HepG2 (cell line): ENCODE measurements at regions not wholly inside any gene's neighbourhood (a gene's known extent, or its start where the extent isn't known, plus 50 kb on each side); places are given as distances from the start of the nearest gene placed in this dataset.

Experiments
- ATAC-seq: fragments of 200-7000 bp; cut with Tn5 transposase; 3 replicates; pipeline ENCODE4 v1.9.1; 2020; ENCODE audit warnings: mild to moderate bottlenecking, moderate library complexity
- BruUV-seq: library from RNA; stranded (reverse); fragments of 400-500 nt; replicated peaks from 2 replicates; lab custom pipeline; 2021; lab: Mats Ljungman, UMichigan
- CTCF ChIA-PET: fragments of 300-600 bp; formaldehyde crosslinking; extraction: SDS; loops from one replicate; lab custom pipeline; 2021; ENCODE audit warnings: low total read pairs, inconsistent platforms, low intra/inter-chr PET ratio; lab: Yijun Ruan, JAX
- POLR2A ChIA-PET: fragments of 350-600 bp; sonication (Branson Sonifier 250); formaldehyde crosslinking; loops from one replicate; lab custom pipeline; 2020; ENCODE audit warnings: antibody characterized with exemption, inconsistent platforms; lab: Yijun Ruan, JAX
- DNase-seq: peaks from one replicate; pipeline ENCODE4 v3.0.0-alpha.2; 2015; ENCODE audit warnings: low spot score
- FAIRE-seq: peaks from 3 replicates; lab custom pipeline; 2011; peaks lifted over from hg19 to GRCh38; lab: Jason Lieb, UNC
- H2AFZ ChIP-seq: one replicate; pipeline ENCODE4 v1.6.1; 2011; ENCODE audit warnings: low read length, inconsistent platforms
- H3K27ac ChIP-seq: fragments of 300-600 bp; 3 replicates; pipeline ENCODE4 v1.8.0; 2011; ENCODE audit warnings: mixed run types, mild to moderate bottlenecking, mixed read lengths, low read length, inconsistent platforms; ENCODE audit not compliant: insufficient read depth; ENCODE audit errors: extremely low read length
- H3K27me3 ChIP-seq, 2 experiments: fragments of 200-600 bp in 1 of 2; 2 replicates in 1 of 2; 3 replicates in 1 of 2; pipeline versions ENCODE4 v1.6.0 to v1.8.0; 2011; ENCODE audit warnings: low read length in 2 of 2, mild to moderate bottlenecking in 2 of 2, moderate library complexity in 2 of 2, inconsistent platforms in 1 of 2; ENCODE audit not compliant: insufficient read depth in 2 of 2, control insufficient read depth in 1 of 2
- H3K36me3 ChIP-seq, 2 experiments: fragments of 200-600 bp in 1 of 2; replicated peaks in 1 of 2; 2 replicates in 1 of 2; 3 replicates in 1 of 2; pipeline versions ENCODE4 v1.5.1 to v1.8.0; 2011; ENCODE audit warnings: low read length in 2 of 2, inconsistent platforms in 1 of 2; ENCODE audit not compliant: insufficient read depth in 2 of 2, control insufficient read depth in 1 of 2
- H3K4me1 ChIP-seq: 2 replicates; pipeline ENCODE4 v1.5.1; 2012; ENCODE audit warnings: low read length, inconsistent platforms; ENCODE audit not compliant: insufficient read depth
- H3K4me2 ChIP-seq: 2 replicates; pipeline ENCODE4 v1.6.0; 2011; ENCODE audit warnings: low read depth, low read length, inconsistent platforms
- H3K4me3 ChIP-seq, 3 experiments: fragments of 200-600 bp in 1 of 3; sonication (generic), shearing (Covaris generic) in 1 of 3; replicated peaks in 1 of 3; 2 replicates each; pipeline ENCODE4 v1.5.1; 2011 to 2016; ENCODE audit warnings: low read length in 3 of 3, inconsistent platforms in 2 of 3, low read depth in 2 of 3, mild to moderate bottlenecking in 2 of 3, control low read depth in 1 of 3, mixed read lengths in 1 of 3; ENCODE audit not compliant: insufficient read depth in 1 of 3
- H3K79me2 ChIP-seq: one replicate; pipeline ENCODE4 v1.6.1; 2011; ENCODE audit warnings: low read length, inconsistent platforms; ENCODE audit not compliant: insufficient read depth
- H3K9ac ChIP-seq: 2 replicates; pipeline ENCODE4 v1.6.0; 2011; ENCODE audit warnings: mild to moderate bottlenecking, low read depth, low read length, inconsistent platforms; ENCODE audit not compliant: insufficient read depth
- H3K9me3 ChIP-seq: 2 replicates; pipeline ENCODE4 v1.5.1; 2012; ENCODE audit warnings: mild to moderate bottlenecking, low read length
- H4K20me1 ChIP-seq: 2 replicates; pipeline ENCODE4 v1.6.0; 2011; ENCODE audit warnings: inconsistent platforms, mild to moderate bottlenecking, low read length, moderate library complexity; ENCODE audit not compliant: insufficient read depth
- ARID2 ChIP-seq: sonication (generic); formaldehyde crosslinking; IDR thresholded peaks from 2 replicates; pipeline ENCODE4 v1.8.1; 2022; ENCODE audit warnings: mild to moderate bottlenecking, missing genetic modification reagents, borderline replicate concordance
- FLYWCH1 ChIP-seq: sonication (generic); formaldehyde crosslinking; IDR thresholded peaks from 2 replicates; pipeline ENCODE4 v1.8.1; 2023; ENCODE audit warnings: mild to moderate bottlenecking, missing genetic modification reagents
- ISX ChIP-seq: sonication (generic); formaldehyde crosslinking; conservative IDR thresholded peaks from 2 replicates; pipeline ENCODE4 v1.5.0; 2020; ENCODE audit warnings: missing genetic modification reagents
- MLLT10 ChIP-seq: sonication (generic); formaldehyde crosslinking; IDR thresholded peaks from 2 replicates; pipeline ENCODE4 v1.4.0; 2020; ENCODE audit warnings: missing genetic modification reagents
- NFIB ChIP-seq: sonication (generic); formaldehyde crosslinking; IDR thresholded peaks from 2 replicates; pipeline ENCODE4 v1.9.0; 2021; ENCODE audit warnings: missing genetic modification reagents, mild to moderate bottlenecking, borderline replicate concordance
- TBX2 ChIP-seq: sonication (generic); formaldehyde crosslinking; IDR thresholded peaks from 2 replicates; pipeline ENCODE4 v1.5.0; 2020; ENCODE audit warnings: missing genetic modification reagents, mild to moderate bottlenecking, borderline replicate concordance
- ZNF841 ChIP-seq: sonication (generic); formaldehyde crosslinking; IDR thresholded peaks from 2 replicates; pipeline ENCODE4 v1.8.1; 2023; ENCODE audit warnings: missing genetic modification reagents, borderline replicate concordance
- ZSCAN29 ChIP-seq: sonication (generic); formaldehyde crosslinking; conservative IDR thresholded peaks from 2 replicates; pipeline ENCODE4 v1.4.0; 2020; ENCODE audit warnings: mild to moderate bottlenecking, missing genetic modification reagents
- WGBS: methylation state at CpG from one replicate; pipeline ENCODE4 v1.1.6; 2017; ENCODE audit warnings: low lambda C conversion rate; 5-methylcytosine and 5-hydroxymethylcytosine counted together
- in situ Hi-C: cut with HindIII; loops from 2 replicates; pipeline ENCODE4 v1.10.0; 2017; ENCODE audit warnings: low pct_unique_long_range_greater_than_20kb; ENCODE audit not compliant: extremely low pct_ligation_motif_present
- intact Hi-C: fragments of 100-400 bp; cut with micrococcal nuclease; formaldehyde crosslinking; loops from one replicate; pipeline ENCODE4 v1.10.0; 2022; ENCODE audit not compliant: unreplicated experiment
- TF ChIP-seq, protein P1 (sequence below): sonication (generic); formaldehyde crosslinking; IDR thresholded peaks from 2 replicates; pipeline ENCODE4 v1.5.0; 2020; ENCODE audit warnings: missing genetic modification reagents
- TF ChIP-seq, protein P2 (sequence below): sonication (generic); formaldehyde crosslinking; IDR thresholded peaks from 2 replicates; pipeline ENCODE4 v1.4.0; 2020; ENCODE audit warnings: mild to moderate bottlenecking, low read depth, missing genetic modification reagents

DNA sequence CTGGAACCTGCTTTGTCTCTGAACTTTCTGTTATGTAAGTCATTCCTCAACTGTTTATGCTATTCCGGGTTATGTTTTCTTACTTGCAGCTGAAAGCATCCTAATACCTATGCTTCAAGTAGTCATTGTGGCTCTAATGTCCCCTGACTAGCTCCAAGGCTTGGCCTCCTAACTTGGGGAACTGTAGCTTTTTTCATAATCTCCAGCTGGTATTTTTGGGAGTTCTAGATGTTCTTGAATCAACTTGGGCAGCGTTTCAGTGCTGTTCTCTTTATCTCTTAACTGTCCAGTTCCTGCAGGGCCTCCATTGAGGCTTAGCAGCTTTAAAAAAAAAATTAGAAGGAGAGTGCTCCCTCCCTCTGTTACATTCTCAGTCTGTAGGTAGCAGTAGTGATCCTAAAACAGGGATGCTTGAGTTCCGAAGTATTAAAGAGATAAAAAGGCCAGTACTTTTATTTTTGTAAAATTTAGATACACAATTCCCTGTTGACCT, 100.0 kb upstream of the ACTBL2 start:
- intact Hi-C loops, result no loop called here
- Histone ChIP-seq H3K4me2 (no peak overlapping the region), H3K27me3 (no peaks in the 10 kb centered on the region), H3K27ac (no peak overlapping the region), H3K79me2 (no peaks in the 10 kb centered on the region), H3K4me3 (no peak overlapping the region), H3K4me1 (no peaks in the 10 kb centered on the region), H2AFZ (no peak overlapping the region), H3K9me3 (no peaks in the 10 kb centered on the region), H4K20me1 (no peaks in the 10 kb centered on the region), H3K36me3 (no peaks in the 10 kb centered on the region)
- ChIA-PET CTCF (no interaction called here), POLR2A (no interaction called here)
- FAIRE-seq (no peak), ATAC-seq (no peak), DNase-seq (no peak)
- WGBS, result 3% methylated on average over 3 of the region's 3 CpGs
- no peak for TF ChIP-seq MLLT10 (CRISPR knock-in tag)
- TF ChIP-seq NFIB (CRISPR knock-in tag), result no peak
- TF ChIP-seq, protein P1, sequence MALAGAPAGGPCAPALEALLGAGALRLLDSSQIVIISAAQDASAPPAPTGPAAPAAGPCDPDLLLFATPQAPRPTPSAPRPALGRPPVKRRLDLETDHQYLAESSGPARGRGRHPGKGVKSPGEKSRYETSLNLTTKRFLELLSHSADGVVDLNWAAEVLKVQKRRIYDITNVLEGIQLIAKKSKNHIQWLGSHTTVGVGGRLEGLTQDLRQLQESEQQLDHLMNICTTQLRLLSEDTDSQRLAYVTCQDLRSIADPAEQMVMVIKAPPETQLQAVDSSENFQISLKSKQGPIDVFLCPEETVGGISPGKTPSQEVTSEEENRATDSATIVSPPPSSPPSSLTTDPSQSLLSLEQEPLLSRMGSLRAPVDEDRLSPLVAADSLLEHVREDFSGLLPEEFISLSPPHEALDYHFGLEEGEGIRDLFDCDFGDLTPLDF (CRISPR knock-in tag), result no peak
- TF ChIP-seq TBX2 (CRISPR knock-in tag), result no peak
- no peak for TF ChIP-seq ZNF841 (CRISPR knock-in tag)
- no peak for TF ChIP-seq FLYWCH1 (CRISPR knock-in tag)
- TF ChIP-seq ARID2 (CRISPR knock-in tag), result no peak
- TF ChIP-seq ISX (CRISPR knock-in tag), result no peak
- TF ChIP-seq ZSCAN29, result no peak
- TF ChIP-seq, protein P2, sequence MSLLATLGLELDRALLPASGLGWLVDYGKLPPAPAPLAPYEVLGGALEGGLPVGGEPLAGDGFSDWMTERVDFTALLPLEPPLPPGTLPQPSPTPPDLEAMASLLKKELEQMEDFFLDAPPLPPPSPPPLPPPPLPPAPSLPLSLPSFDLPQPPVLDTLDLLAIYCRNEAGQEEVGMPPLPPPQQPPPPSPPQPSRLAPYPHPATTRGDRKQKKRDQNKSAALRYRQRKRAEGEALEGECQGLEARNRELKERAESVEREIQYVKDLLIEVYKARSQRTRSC (CRISPR knock-in tag), result no peak
- TF ChIP-seq, all 625 proteins: peak for 0
- in situ Hi-C loops, result no loop called here
- no peak overlapping the region for H3K9ac ChIP-seq
- no TSS peak for BruUV-seq
